ENCODE measurements at regions not wholly inside any gene's neighbourhood (a gene's known extent, or its start where the extent isn't known, plus 50 kb on each side); places are given as distances from the start of the nearest gene placed in this dataset.

GRCh38 chr12:93116632-93117031, 187.5 kb upstream of the EEA1 start:
- H3K9me3 Mint-ChIP-seq (ENCODE audit: low read depth), result no peaks in the 10 kb centered on the region
- no peak overlapping the region for H3K4me3 Mint-ChIP-seq (ENCODE audit: low read depth)
- H3K4me1 Mint-ChIP-seq (ENCODE audit: low read depth), result peaks cover 21% of the 10 kb centered on the region
- TF ChIP-seq CTCF (IDR thresholded peaks at IDR 0.05; ENCODE audit: unreplicated experiment), result no peak
- H3K36me3 Mint-ChIP-seq (ENCODE audit: insufficient read depth), result no peaks in the 10 kb centered on the region
- no peak for DNase-seq (ENCODE audit: low spot score, unreplicated experiment)
- H3K27me3 Mint-ChIP-seq, result peaks cover 32% of the 10 kb centered on the region
- no peak overlapping the region for H3K27ac Mint-ChIP-seq

GRCh38 chr12:93121729-93122488, 192.8 kb upstream of the EEA1 start:
- no peaks in the 10 kb centered on the region for H3K36me3 Mint-ChIP-seq (ENCODE audit: insufficient read depth)
- H3K27ac Mint-ChIP-seq, result peak overlapping the region; percentile 66
- no peaks in the 10 kb centered on the region for H3K9me3 Mint-ChIP-seq (ENCODE audit: low read depth)
- peaks cover 16% of the 10 kb centered on the region for H3K27me3 Mint-ChIP-seq
- peaks cover 21% of the 10 kb centered on the region for H3K4me1 Mint-ChIP-seq (ENCODE audit: low read depth)
- H3K4me3 Mint-ChIP-seq (ENCODE audit: low read depth), result no peak overlapping the region
- no peak for TF ChIP-seq CTCF (IDR thresholded peaks at IDR 0.05; ENCODE audit: unreplicated experiment)
- no peak for DNase-seq (ENCODE audit: low spot score, unreplicated experiment)

- H3K27me3 Mint-ChIP-seq, result peaks cover 16% of the 10 kb centered on the region
- DNase-seq (ENCODE audit: low spot score, unreplicated experiment), result no peak
- TF ChIP-seq CTCF (IDR thresholded peaks at IDR 0.05; ENCODE audit: unreplicated experiment), result no peak
- no peaks in the 10 kb centered on the region for H3K9me3 Mint-ChIP-seq (ENCODE audit: low read depth)
- H3K27ac Mint-ChIP-seq, result peak overlapping the region; percentile 66
- no peaks in the 10 kb centered on the region for H3K36me3 Mint-ChIP-seq (ENCODE audit: insufficient read depth)
- peaks cover 28% of the 10 kb centered on the region for H3K4me1 Mint-ChIP-seq (ENCODE audit: low read depth)
- no peak overlapping the region for H3K4me3 Mint-ChIP-seq (ENCODE audit: low read depth)
Observed at GRCh38 chr12:93122569-93123091, 193.5 kb upstream of the EEA1 start.

- no peak for DNase-seq (ENCODE audit: low spot score, unreplicated experiment)
- H3K9me3 Mint-ChIP-seq (ENCODE audit: low read depth), result no peaks in the 10 kb centered on the region
- no peak overlapping the region for H3K27ac Mint-ChIP-seq
- TF ChIP-seq CTCF (IDR thresholded peaks at IDR 0.05; ENCODE audit: unreplicated experiment), result no peak
- H3K4me3 Mint-ChIP-seq (ENCODE audit: low read depth), result no peak overlapping the region
- H3K36me3 Mint-ChIP-seq (ENCODE audit: insufficient read depth), result no peaks in the 10 kb centered on the region
- H3K4me1 Mint-ChIP-seq (ENCODE audit: low read depth), result peaks cover 27% of the 10 kb centered on the region
- H3K27me3 Mint-ChIP-seq, result peaks cover 7% of the 10 kb centered on the region
Observed at GRCh38 chr12:93125126-93125525, 196.0 kb upstream of the EEA1 start.

- no peak overlapping the region for H3K27ac Mint-ChIP-seq
Observed at GRCh38 chr12:93126069-93126474, 197.0 kb upstream of the EEA1 start.

More at GRCh38 chr12:93126069-93126474, 197.0 kb upstream of the EEA1 start:
- Mint-ChIP-seq H3K27me3 (no peaks in the 10 kb centered on the region), H3K9me3 (ENCODE audit: low read depth) (no peaks in the 10 kb centered on the region), H3K4me1 (ENCODE audit: low read depth) (peaks cover 27% of the 10 kb centered on the region), H3K4me3 (ENCODE audit: low read depth) (no peak overlapping the region), H3K36me3 (ENCODE audit: insufficient read depth) (no peaks in the 10 kb centered on the region)
- no peak for DNase-seq (ENCODE audit: low spot score, unreplicated experiment)
- no peak for TF ChIP-seq CTCF (IDR thresholded peaks at IDR 0.05; ENCODE audit: unreplicated experiment)

All from progenitor cell of endocrine pancreas (in vitro differentiated cells).